ENCODE measurements at regions not wholly inside any gene's neighbourhood (a gene's known extent, or its start where the extent isn't known, plus 50 kb on each side); places are given as distances from the start of the nearest gene placed in this dataset.

DNA sequence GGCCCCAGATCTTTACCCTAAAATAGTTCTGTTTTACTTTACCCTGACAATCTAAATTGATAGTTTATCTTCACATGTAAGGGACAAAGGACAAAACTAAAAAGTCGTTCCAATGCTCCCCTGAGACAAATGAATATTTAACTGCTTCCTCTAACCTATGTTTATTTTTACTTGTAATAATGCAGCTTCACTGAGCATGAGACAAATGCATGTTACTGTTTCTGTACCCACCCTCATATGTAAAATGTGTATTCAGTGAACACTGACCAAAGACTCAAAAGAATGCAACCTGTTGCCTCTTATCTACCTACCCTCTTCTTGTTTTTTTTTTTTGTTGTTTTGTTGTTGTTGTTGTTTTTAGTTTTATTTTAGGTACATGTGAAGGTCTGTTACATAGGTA is 1570.9 kb upstream of the SLC39A10 start:
- H3K36me3 ChIP-seq (ENCODE audit: control insufficient read depth in 1 of 2, insufficient read depth in 2 of 2, low read length in 2 of 2) = no peaks in the 10 kb centered on the region
- H3K9me3 ChIP-seq (ENCODE audit: control insufficient read depth in 1 of 2, insufficient read depth in 1 of 2, low read depth in 1 of 2, low read length in 2 of 2) = peaks cover 0 to 4% of the 10 kb centered on the region in 2 experiments; a peak in 1 of 4 replicates
- no peak overlapping the region for H3K9ac ChIP-seq (ENCODE audit: low read length)
- ChIA-PET POLR2A (no interaction called here), RAD21 (ENCODE audit: low non-redundant PET in 1 of 2, low total read pairs in 2 of 2, uncharacterized antibody in 2 of 2, unreplicated experiment in 2 of 2) (no interaction called here), CTCF (interaction anchor here (0.6 kb wide), 1 partner anchor 86 kb away, joined by 3 read pairs; no protein-coding TSS in a partner anchor)
- H3K4me3 ChIP-seq (replicated peaks in 1 of 2; ENCODE audit: low read depth in 1 of 2, low read length in 2 of 2) = no peak overlapping the region
- H4K20me1 ChIP-seq (ENCODE audit: insufficient read depth) = no peaks in the 10 kb centered on the region
- H3K27ac ChIP-seq (ENCODE audit: low read depth, low read length) = no peak overlapping the region
- TF ChIP-seq SRF (IDR thresholded peaks at IDR 0.05; ENCODE audit: low read depth) (no peak), YY1 (IDR thresholded peaks at IDR 0.05; ENCODE audit: extremely low read depth, insufficient replicate concordance, low read depth, low read length) (no peak), SIN3A (IDR thresholded peaks at IDR 0.05; ENCODE audit: low read depth) (no peak), CBX3 (IDR thresholded peaks at IDR 0.05; ENCODE audit: low read depth) (no peak), EZH2phosphoT487 (IDR thresholded peaks at IDR 0.05; ENCODE audit: borderline replicate concordance) (no peak)
- TF ChIP-seq, protein P1, sequence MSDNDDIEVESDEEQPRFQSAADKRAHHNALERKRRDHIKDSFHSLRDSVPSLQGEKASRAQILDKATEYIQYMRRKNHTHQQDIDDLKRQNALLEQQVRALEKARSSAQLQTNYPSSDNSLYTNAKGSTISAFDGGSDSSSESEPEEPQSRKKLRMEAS (IDR thresholded peaks at IDR 0.05) = no peak
- TF ChIP-seq, protein P2, sequence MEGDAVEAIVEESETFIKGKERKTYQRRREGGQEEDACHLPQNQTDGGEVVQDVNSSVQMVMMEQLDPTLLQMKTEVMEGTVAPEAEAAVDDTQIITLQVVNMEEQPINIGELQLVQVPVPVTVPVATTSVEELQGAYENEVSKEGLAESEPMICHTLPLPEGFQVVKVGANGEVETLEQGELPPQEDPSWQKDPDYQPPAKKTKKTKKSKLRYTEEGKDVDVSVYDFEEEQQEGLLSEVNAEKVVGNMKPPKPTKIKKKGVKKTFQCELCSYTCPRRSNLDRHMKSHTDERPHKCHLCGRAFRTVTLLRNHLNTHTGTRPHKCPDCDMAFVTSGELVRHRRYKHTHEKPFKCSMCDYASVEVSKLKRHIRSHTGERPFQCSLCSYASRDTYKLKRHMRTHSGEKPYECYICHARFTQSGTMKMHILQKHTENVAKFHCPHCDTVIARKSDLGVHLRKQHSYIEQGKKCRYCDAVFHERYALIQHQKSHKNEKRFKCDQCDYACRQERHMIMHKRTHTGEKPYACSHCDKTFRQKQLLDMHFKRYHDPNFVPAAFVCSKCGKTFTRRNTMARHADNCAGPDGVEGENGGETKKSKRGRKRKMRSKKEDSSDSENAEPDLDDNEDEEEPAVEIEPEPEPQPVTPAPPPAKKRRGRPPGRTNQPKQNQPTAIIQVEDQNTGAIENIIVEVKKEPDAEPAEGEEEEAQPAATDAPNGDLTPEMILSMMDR (IDR thresholded peaks at IDR 0.05 in 2 of 3, conservative IDR thresholded peaks at IDR 0.05 in 1 of 3; ENCODE audit: borderline replicate concordance in 1 of 3, insufficient read depth in 1 of 3, low read depth in 2 of 3, low read length in 2 of 3) = no peak
- no peaks in the 10 kb centered on the region for H3K79me2 ChIP-seq (ENCODE audit: insufficient read depth, low read length)
- no peak overlapping the region for H2AFZ ChIP-seq (ENCODE audit: low read depth, low read length, poor library complexity, severe bottlenecking)
- no peak overlapping the region for H3K4me2 ChIP-seq (ENCODE audit: low read length)
- intact Hi-C loops (cut with micrococcal nuclease) = no loop called here
- DNase-seq (ENCODE audit: low read depth, low spot score) (no peak), ATAC-seq (no peak)
- BruUV-seq (replicated peaks) = no TSS peak
- no peaks in the 10 kb centered on the region for H3K27me3 ChIP-seq (ENCODE audit: insufficient read depth, low read length)
- H3K4me1 ChIP-seq (ENCODE audit: control insufficient read depth in 1 of 2, insufficient read depth in 2 of 2, low read length in 2 of 2) = no peaks in the 10 kb centered on the region
- H3K9me2 ChIP-seq (ENCODE audit: insufficient read depth) = no peaks in the 10 kb centered on the region

DNA sequence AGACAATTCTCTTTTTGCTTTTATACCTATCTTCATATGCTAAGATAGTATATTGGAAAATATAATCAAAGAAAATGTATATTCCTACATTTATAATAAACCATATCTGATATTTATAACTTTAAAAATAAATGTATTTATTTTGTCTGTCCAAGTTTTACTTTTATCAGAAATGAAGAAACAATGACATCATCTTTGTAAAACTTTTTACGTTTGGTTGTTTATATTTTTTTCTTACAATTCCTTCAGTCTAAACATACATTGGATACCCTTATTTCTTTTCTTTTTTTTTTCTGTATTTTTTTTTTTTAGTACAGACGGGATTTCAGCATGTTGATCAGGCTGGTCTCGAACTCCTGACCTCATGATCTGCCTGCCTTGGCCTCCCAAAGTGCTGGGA is 1577.0 kb upstream of the SLC39A10 start:
- BruUV-seq (replicated peaks) = no TSS peak
- CTCF ChIA-PET = no interaction called here

More for the DNA sequence above, 1577.0 kb upstream of the SLC39A10 start:
- no peak overlapping the region for H3K27ac ChIP-seq (ENCODE audit: low read depth, low read length)
- H3K9me3 ChIP-seq (ENCODE audit: control insufficient read depth in 1 of 2, insufficient read depth in 1 of 2, low read depth in 1 of 2, low read length in 2 of 2) = peaks cover 0 to 4% of the 10 kb centered on the region in 2 experiments; a peak in 1 of 4 replicates
- no peaks in the 10 kb centered on the region for H3K4me1 ChIP-seq (ENCODE audit: control insufficient read depth in 1 of 2, insufficient read depth in 2 of 2, low read length in 2 of 2)
- TF ChIP-seq EZH2phosphoT487 (IDR thresholded peaks at IDR 0.05; ENCODE audit: borderline replicate concordance) = no peak
- TF ChIP-seq ZNF274 (IDR thresholded peaks at IDR 0.05; ENCODE audit: low read depth, low read length) = no peak
- TF ChIP-seq, protein P1 (IDR thresholded peaks at IDR 0.05) = no peak
- no peak for TF ChIP-seq JUND (IDR thresholded peaks at IDR 0.05)
- TF ChIP-seq RAD21 (IDR thresholded peaks at IDR 0.05; ENCODE audit: low read depth) = no peak
- no peak for TF ChIP-seq TCF7L2 (IDR thresholded peaks at IDR 0.05; ENCODE audit: borderline replicate concordance, extremely low read depth, insufficient read depth, insufficient read length)
- TF ChIP-seq, protein P3, sequence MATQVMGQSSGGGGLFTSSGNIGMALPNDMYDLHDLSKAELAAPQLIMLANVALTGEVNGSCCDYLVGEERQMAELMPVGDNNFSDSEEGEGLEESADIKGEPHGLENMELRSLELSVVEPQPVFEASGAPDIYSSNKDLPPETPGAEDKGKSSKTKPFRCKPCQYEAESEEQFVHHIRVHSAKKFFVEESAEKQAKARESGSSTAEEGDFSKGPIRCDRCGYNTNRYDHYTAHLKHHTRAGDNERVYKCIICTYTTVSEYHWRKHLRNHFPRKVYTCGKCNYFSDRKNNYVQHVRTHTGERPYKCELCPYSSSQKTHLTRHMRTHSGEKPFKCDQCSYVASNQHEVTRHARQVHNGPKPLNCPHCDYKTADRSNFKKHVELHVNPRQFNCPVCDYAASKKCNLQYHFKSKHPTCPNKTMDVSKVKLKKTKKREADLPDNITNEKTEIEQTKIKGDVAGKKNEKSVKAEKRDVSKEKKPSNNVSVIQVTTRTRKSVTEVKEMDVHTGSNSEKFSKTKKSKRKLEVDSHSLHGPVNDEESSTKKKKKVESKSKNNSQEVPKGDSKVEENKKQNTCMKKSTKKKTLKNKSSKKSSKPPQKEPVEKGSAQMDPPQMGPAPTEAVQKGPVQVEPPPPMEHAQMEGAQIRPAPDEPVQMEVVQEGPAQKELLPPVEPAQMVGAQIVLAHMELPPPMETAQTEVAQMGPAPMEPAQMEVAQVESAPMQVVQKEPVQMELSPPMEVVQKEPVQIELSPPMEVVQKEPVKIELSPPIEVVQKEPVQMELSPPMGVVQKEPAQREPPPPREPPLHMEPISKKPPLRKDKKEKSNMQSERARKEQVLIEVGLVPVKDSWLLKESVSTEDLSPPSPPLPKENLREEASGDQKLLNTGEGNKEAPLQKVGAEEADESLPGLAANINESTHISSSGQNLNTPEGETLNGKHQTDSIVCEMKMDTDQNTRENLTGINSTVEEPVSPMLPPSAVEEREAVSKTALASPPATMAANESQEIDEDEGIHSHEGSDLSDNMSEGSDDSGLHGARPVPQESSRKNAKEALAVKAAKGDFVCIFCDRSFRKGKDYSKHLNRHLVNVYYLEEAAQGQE (IDR thresholded peaks at IDR 0.05; ENCODE audit: low read depth) = no peak
- no peak for TF ChIP-seq FOSL1 (IDR thresholded peaks at IDR 0.05; ENCODE audit: low read depth)
- no peak for TF ChIP-seq SP1 (IDR thresholded peaks at IDR 0.05; ENCODE audit: low read depth)
- TF ChIP-seq, protein P4, sequence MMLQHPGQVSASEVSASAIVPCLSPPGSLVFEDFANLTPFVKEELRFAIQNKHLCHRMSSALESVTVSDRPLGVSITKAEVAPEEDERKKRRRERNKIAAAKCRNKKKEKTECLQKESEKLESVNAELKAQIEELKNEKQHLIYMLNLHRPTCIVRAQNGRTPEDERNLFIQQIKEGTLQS (IDR thresholded peaks at IDR 0.05) = no peak
- ChIA-PET POLR2A (no interaction called here), RAD21 (ENCODE audit: low non-redundant PET in 1 of 2, low total read pairs in 2 of 2, uncharacterized antibody in 2 of 2, unreplicated experiment in 2 of 2) (no interaction called here)
- H3K9ac ChIP-seq (ENCODE audit: low read length) = no peak overlapping the region
- no peaks in the 10 kb centered on the region for H3K36me3 ChIP-seq (ENCODE audit: control insufficient read depth in 1 of 2, insufficient read depth in 2 of 2, low read length in 2 of 2)
- intact Hi-C loops (cut with micrococcal nuclease) = no loop called here
- H3K27me3 ChIP-seq (ENCODE audit: insufficient read depth, low read length) = no peaks in the 10 kb centered on the region
- no peak overlapping the region for H2AFZ ChIP-seq (ENCODE audit: low read depth, low read length, poor library complexity, severe bottlenecking)
- no peak overlapping the region for H3K4me2 ChIP-seq (ENCODE audit: low read length)
- no peaks in the 10 kb centered on the region for H4K20me1 ChIP-seq (ENCODE audit: insufficient read depth)
- DNase-seq (ENCODE audit: low read depth, low spot score) (no peak), ATAC-seq (no peak)
- H3K79me2 ChIP-seq (ENCODE audit: insufficient read depth, low read length) = no peaks in the 10 kb centered on the region
- no peak overlapping the region for H3K4me3 ChIP-seq (replicated peaks in 1 of 2; ENCODE audit: low read depth in 1 of 2, low read length in 2 of 2)
- H3K9me2 ChIP-seq (ENCODE audit: insufficient read depth) = no peaks in the 10 kb centered on the region; the same call in 1 of the 2 replicates

Measured in HCT116 (cell line).